NCI-H510A treated with DMSO at 0.1 percent for 48 hours (cell line): ENCODE measurements at regions not wholly inside any gene's neighbourhood (a gene's known extent, or its start where the extent isn't known, plus 50 kb on each side); places are given as distances from the start of the nearest gene placed in this dataset.

Experiments
- DNase-seq: peaks from one replicate; lab custom pipeline; 2025; lab: John Stamatoyannopoulos, UW

DNA sequence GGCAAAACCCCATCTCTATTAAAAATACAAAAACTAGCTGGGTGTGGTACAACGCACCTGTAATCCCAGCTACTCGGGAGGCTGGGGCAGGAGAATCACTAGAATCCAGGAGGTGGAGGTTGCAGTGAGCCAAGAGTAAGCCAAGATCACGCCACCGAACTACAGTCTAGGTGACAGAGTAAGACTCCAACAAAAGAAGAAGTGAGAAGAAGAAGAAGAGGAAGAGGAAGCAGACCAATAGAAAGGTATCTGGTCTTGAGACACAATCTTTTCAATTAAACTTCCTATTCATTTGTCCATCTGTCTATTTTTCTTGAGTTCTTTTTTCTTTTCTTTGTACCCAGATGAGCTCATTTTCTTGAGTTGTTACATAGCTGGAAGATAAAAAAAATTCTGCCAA is 55.7 kb upstream of the ACADM start:
- DNase-seq, result no peak

DNA sequence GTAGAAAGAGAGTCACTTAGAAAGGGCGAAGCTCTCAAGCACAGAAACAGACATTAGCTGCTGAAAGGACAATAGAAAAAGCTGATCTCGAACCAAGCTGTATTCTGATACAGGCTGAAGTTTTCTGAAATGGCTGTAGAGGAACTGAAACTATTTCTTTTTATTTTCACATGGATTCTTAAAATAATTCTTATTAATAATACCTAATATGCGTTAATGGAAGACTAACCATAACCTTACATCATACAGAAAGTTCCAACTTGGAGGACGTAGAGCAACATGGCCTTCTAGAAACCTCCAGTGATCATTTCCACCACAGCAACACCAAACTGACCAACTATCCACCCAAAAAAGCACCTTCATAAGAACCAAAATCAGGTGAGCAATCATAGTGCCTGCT is 52.8 kb upstream of the ACADM start:
- no peak for DNase-seq

DNA sequence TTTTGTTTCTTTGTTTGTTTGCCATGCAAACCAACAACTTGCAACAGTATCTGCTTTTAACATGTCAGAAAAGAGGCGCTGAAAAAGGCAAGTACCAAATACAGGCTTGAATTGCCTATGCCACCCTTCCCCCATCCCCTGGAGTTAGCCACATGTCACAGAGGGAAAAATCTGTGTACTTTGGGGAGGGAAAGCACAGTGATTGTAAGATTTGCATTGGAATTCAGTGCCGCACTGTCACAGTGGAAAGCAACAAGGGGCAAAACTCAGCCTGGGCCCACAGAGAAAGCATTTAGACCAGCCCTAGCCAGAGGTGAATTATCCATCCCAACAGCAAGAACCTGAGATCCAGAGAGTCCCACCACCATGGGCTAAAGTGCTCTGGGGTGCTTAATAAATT is 52.4 kb upstream of the ACADM start:
- DNase-seq, result no peak

DNA sequence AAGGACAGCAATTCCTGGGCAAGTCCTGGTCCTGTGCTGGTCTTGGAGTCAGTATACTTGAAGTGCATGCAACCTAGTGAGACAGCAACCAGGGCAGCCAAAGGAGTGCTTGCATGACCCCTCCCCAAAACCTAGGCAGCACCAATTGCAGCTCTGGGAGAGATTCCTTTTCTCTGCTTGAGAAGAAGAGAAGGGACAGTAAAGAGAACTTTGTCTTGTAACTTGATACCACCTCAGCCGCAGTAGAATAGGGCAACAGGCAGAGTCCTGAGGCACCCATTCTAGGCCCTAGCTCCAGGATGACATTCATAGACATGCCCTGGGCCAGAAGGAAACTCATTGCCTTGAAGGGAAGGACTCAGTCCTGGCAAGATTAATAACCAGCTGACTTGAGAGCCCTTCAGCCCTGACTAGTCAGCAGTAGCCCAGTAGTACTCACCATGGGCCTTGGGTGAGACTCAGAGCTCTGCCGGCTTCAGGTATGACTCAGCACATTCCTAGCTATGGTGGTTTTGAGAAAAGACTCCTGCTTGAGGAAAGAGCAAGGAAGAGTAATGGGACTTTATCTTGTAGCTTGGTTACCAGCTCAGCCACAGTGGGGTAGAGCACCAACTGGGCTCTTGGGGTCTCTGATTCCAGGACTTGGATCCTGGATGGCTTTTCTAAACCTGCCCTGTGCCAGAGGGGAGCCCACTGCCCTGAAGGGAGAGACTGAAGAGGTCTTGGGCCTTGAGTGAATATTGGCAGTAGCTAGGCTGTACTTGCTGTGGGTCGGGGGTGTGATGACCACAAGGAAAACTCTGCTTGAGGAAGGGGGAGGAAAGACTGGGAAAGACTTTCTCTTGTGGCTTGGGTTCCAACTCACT is 51.7 kb upstream of the ACADM start:
- peak; percentile 50 for DNase-seq

DNA sequence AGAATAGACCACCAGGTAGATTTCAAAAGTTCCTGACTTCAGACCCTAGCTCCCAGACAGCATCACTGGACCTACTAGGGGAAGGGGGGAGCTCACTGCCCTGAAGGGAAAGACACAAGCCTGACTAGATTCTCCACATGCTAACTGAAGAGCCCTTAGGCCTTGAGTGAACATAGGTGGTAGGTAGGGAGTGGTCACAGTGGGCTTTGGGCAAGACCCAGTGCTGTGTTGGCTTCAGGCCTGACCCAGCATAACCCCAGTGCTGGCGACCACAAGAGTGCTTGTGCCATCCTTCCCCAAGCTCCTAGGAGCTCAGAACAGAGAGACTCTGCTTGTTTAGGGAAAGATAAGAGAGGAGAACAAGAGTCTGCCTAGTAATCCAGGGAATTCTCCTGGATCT is 51.1 kb upstream of the ACADM start:
- DNase-seq, result no peak

DNA sequence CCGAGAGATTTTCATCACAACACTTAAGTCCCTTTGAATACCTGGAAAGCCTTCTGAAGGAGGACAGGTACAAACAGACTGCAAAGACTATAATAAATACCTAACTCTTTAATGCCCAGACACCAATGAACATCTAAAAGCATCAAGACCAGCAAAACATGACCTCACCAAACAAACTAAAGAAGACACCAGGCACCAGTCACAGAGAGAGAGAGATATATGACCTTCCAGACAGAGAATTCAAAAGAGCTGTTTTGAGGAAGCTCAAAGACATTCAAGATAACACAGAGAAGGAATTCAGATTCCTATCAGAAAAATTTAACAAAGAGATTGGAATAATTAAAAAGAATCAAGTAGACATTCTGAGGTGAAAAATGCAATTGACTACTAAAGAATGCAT is 50.6 kb upstream of the ACADM start:
- DNase-seq, result no peak
